T-cell (primary cell): ENCODE measurements at regions not wholly inside any gene's neighbourhood (a gene's known extent, or its start where the extent isn't known, plus 50 kb on each side); places are given as distances from the start of the nearest gene placed in this dataset.

ENCODE experiments used
- ATAC-seq, 4 experiments: fragments of 200-7000 bp in 3 of 4; fragments of 150-1000 bp in 1 of 4; cut with Tn5 transposase; replicated peaks in 1 of 4; 1 replicate in 3 of 4; 2 replicates in 1 of 4; pipeline ENCODE4 v1.10.0; 2021; ENCODE audit warnings: moderate library complexity in 3 of 4, mild to moderate bottlenecking in 2 of 4, moderate number of reproducible peaks in 1 of 4
- CTCF ChIA-PET, 2 donors: fragments of 300-600 bp; sonication (Branson Sonifier 250); formaldehyde crosslinking; loops; one replicate each; lab custom pipeline; 2022; ENCODE audit warnings: antibody characterized with exemption in 2 of 2; lab: Charles Lee
- POLR2A ChIA-PET, 2 donors: fragments of 300-600 bp; sonication (Branson Sonifier 250); formaldehyde crosslinking; loops; one replicate each; lab custom pipeline; 2022; ENCODE audit warnings: antibody characterized with exemption in 2 of 2; lab: Charles Lee
- DNase-seq, 35 experiments: peaks; one replicate each; pipeline versions ENCODE4 v3.0.0 to v3.0.0-alpha.2; 2013 to 2023
- H3K27ac ChIP-seq: one replicate; pipeline ENCODE4 v1.5.1; 2013; ENCODE audit warnings: low read length
- H3K27me3 ChIP-seq, 2 experiments: replicated peaks in 1 of 2; 1 replicate in 1 of 2; 2 replicates in 1 of 2; pipeline versions ENCODE4 v1.6.1 to v1.7.0; 2013; ENCODE audit warnings: low read length in 1 of 2, mixed read lengths in 1 of 2; ENCODE audit not compliant: control insufficient read depth in 2 of 2, insufficient read depth in 2 of 2; ENCODE audit errors: extremely low read depth in 1 of 2
- H3K36me3 ChIP-seq, 2 donors: 1 replicate in 1 of 2; 2 replicates in 1 of 2; pipeline versions ENCODE4 v1.6.1 to v1.7.0; 2013; ENCODE audit warnings: low read length in 1 of 2; ENCODE audit not compliant: control insufficient read depth in 2 of 2, insufficient read depth in 1 of 2; ENCODE audit errors: extremely low read depth in 1 of 2
- H3K4me1 ChIP-seq, 2 experiments: 1 replicate in 1 of 2; 2 replicates in 1 of 2; pipeline versions ENCODE4 v1.6.1 to v1.7.0; 2013; ENCODE audit warnings: low read length in 2 of 2, mixed read lengths in 1 of 2; ENCODE audit not compliant: insufficient read depth in 2 of 2, control insufficient read depth in 1 of 2; ENCODE audit errors: extremely low read depth in 1 of 2
- H3K4me3 ChIP-seq, 2 donors: 1 replicate in 1 of 2; 2 replicates in 1 of 2; pipeline versions ENCODE4 v1.5.1 to v1.7.0; 2013; ENCODE audit warnings: mild to moderate bottlenecking in 2 of 2, low read length in 1 of 2, moderate library complexity in 1 of 2; ENCODE audit not compliant: control insufficient read depth in 1 of 2; ENCODE audit errors: extremely low read depth in 1 of 2
- H3K9me3 ChIP-seq: 2 replicates; pipeline ENCODE4 v1.7.0; 2013
- H3K27ac Mint-ChIP-seq, 2 donors: one replicate each; pipeline ENCODE4 v1.8.0; 2020 to 2021; ENCODE audit warnings: mild to moderate bottlenecking in 2 of 2, mixed read lengths in 2 of 2
- H3K27me3 Mint-ChIP-seq, 2 donors: one replicate each; pipeline ENCODE4 v1.8.0; 2021 to 2022; ENCODE audit warnings: mixed read lengths in 2 of 2
- H3K36me3 Mint-ChIP-seq: one replicate; pipeline ENCODE4 v1.8.0; 2021; ENCODE audit warnings: mixed read lengths
- H3K4me1 Mint-ChIP-seq, 3 donors: one replicate each; pipeline ENCODE4 v1.8.0; 2020 to 2022; ENCODE audit warnings: mixed read lengths in 3 of 3, mild to moderate bottlenecking in 1 of 3
- H3K4me3 Mint-ChIP-seq, 3 donors: one replicate each; pipeline ENCODE4 v1.8.0; 2020 to 2022; ENCODE audit warnings: mild to moderate bottlenecking in 3 of 3, mixed read lengths in 3 of 3, moderate library complexity in 3 of 3
- H3K9me3 Mint-ChIP-seq, 3 donors: one replicate each; pipeline ENCODE4 v1.8.0; 2020 to 2022; ENCODE audit warnings: mixed read lengths in 3 of 3
- WGBS: methylation state at CpG from one replicate; pipeline ENCODE4 v1.1.5; 2013; ENCODE audit warnings: missing lambda C conversion rate; ENCODE audit not compliant: insufficient coverage; 5-methylcytosine and 5-hydroxymethylcytosine counted together

DNA sequence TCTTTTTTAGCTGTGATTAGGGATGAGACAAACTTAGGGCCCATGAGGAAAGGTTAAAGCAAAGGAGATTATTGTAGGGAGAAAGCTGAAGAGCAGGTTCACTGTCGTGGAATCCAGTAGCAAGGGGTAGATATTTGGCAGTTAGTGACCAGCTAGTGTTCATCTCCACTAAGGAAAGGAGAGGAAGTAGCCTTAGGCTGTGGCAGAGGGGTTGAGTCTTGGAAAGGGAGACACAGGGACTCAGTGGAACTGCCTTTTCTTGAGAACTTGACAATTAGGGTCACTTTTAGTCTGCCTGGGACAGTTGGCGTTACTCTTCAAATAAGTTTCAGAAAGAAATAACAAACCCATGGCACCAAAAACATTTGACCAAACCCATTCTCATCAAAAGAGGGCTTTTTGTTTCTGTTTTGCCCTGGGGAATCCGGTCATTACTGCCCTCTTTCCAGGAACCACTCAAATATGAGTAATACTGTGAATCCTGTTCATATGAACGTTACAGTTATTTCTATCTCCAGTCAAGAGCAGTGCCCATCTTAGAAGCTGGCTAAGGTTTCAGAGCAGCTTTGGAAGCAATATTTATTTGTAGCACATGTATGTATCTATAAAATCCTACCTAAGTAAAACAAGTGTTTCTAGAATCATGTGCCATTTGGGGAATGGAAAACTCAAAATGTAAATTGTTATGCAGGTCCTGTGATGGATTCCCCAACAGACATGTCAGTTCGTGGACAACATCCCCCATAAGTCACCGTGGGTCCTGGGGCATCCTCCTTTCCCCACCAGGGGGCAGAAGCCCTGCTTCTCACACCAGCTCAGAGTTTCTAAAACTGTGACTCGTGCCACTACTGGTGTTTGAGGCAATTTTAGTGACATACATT lies 77.3 kb upstream of the PHLPP1 start:
- DNase-seq (peak in 30 of 35 experiments; percentile 11 to 65 (median 38)), ATAC-seq (peak in 1 of 4 experiments; percentile 59)
- Histone ChIP-seq H3K4me1 (no peaks in the 10 kb centered on the region), H3K9me3 (no peaks in the 10 kb centered on the region), H3K27me3 (peaks cover 0 to 15% of the 10 kb centered on the region in 2 experiments), H3K36me3 (no peaks in the 10 kb centered on the region), H3K4me3 (no peak overlapping the region), H3K27ac (no peak overlapping the region)
- H3K36me3 Mint-ChIP-seq = no peaks in the 10 kb centered on the region
- no peak overlapping the region for H3K4me3 Mint-ChIP-seq
- peaks cover 24 to 35% of the 10 kb centered on the region in 2 donors for H3K27me3 Mint-ChIP-seq
- H3K27ac Mint-ChIP-seq = no peak overlapping the region
- peaks cover 0 to 4% (median 0%) of the 10 kb centered on the region in 3 donors for H3K4me1 Mint-ChIP-seq
- ChIA-PET CTCF (interaction anchor here (0.5 to 2.4 kb wide), 5 partner anchors 18 to 800 kb away, joined by 3 to 17 read pairs (median 5); no protein-coding TSS in a partner anchor), POLR2A (no interaction called here)
- H3K9me3 Mint-ChIP-seq = no peaks in the 10 kb centered on the region
- WGBS = 50% methylated on average over 5 of the region's 7 CpGs

GRCh38 chr18:62643181-62643580 lies 72.2 kb upstream of the PHLPP1 start:
- ChIA-PET POLR2A (no interaction called here), CTCF (no interaction called here)
- H3K4me1 Mint-ChIP-seq = peaks cover 0 to 4% (median 0%) of the 10 kb centered on the region in 3 donors
- ATAC-seq (no peak), DNase-seq (no peak)
- no peaks in the 10 kb centered on the region for H3K36me3 ChIP-seq
- H3K4me3 Mint-ChIP-seq = no peak overlapping the region
- no peak overlapping the region for H3K4me3 ChIP-seq
- peaks cover 0 to 2% of the 10 kb centered on the region in 2 experiments for H3K27me3 ChIP-seq
- no peak overlapping the region for H3K27ac Mint-ChIP-seq
- 94% methylated on average over 2 of the region's 5 CpGs for WGBS
- H3K27ac ChIP-seq = no peak overlapping the region
- no peaks in the 10 kb centered on the region for H3K4me1 ChIP-seq
- no peaks in the 10 kb centered on the region for H3K9me3 Mint-ChIP-seq
- no peaks in the 10 kb centered on the region for H3K9me3 ChIP-seq
- peaks cover 10 to 11% of the 10 kb centered on the region in 2 donors for H3K27me3 Mint-ChIP-seq
- H3K36me3 Mint-ChIP-seq = no peaks in the 10 kb centered on the region

GRCh38 chr18:62644773-62645172 lies 70.6 kb upstream of the PHLPP1 start:
- ATAC-seq = no peak
- POLR2A ChIA-PET = no interaction called here

GRCh38 chr18:62647179-62647578 lies 68.2 kb upstream of the PHLPP1 start:
- H3K4me3 ChIP-seq = no peak overlapping the region
- H3K9me3 ChIP-seq = no peaks in the 10 kb centered on the region
- no peaks in the 10 kb centered on the region for H3K4me1 ChIP-seq
- H3K27me3 Mint-ChIP-seq = peaks cover 8 to 9% of the 10 kb centered on the region in 2 donors
- H3K36me3 Mint-ChIP-seq = no peaks in the 10 kb centered on the region
- H3K4me3 Mint-ChIP-seq = no peak overlapping the region
- H3K36me3 ChIP-seq = no peaks in the 10 kb centered on the region
- no peak overlapping the region for H3K27ac ChIP-seq
- H3K27me3 ChIP-seq = no peaks in the 10 kb centered on the region
- CTCF ChIA-PET = no interaction called here
- no peak for DNase-seq
- no peaks in the 10 kb centered on the region for H3K4me1 Mint-ChIP-seq
- no peaks in the 10 kb centered on the region for H3K9me3 Mint-ChIP-seq
- H3K27ac Mint-ChIP-seq = no peak overlapping the region
- ATAC-seq = no peak
- POLR2A ChIA-PET = no interaction called here
- no CpG with 5 or more reads among the region's 2 CpGs for WGBS

More at GRCh38 chr18:62644773-62645172, 70.6 kb upstream of the PHLPP1 start:
- Mint-ChIP-seq H3K36me3 (no peaks in the 10 kb centered on the region), H3K4me3 (no peak overlapping the region), H3K9me3 (no peaks in the 10 kb centered on the region), H3K27me3 (peaks cover 4 to 9% of the 10 kb centered on the region in 2 donors), H3K27ac (no peak overlapping the region), H3K4me1 (no peaks in the 10 kb centered on the region)
- H3K27me3 ChIP-seq = no peaks in the 10 kb centered on the region
- no peaks in the 10 kb centered on the region for H3K9me3 ChIP-seq
- 82% methylated on average over 6 of the region's 6 CpGs for WGBS
- no peak overlapping the region for H3K27ac ChIP-seq
- CTCF ChIA-PET = interaction anchor here in 1 of 2 donors (0.7 kb wide), 1 partner anchor 10 kb away, joined by 7 read pairs; no protein-coding TSS in a partner anchor
- no peak for DNase-seq
- no peak overlapping the region for H3K4me3 ChIP-seq
- no peaks in the 10 kb centered on the region for H3K36me3 ChIP-seq
- no peaks in the 10 kb centered on the region for H3K4me1 ChIP-seq

GRCh38 chr18:62648045-62648678 lies 67.2 kb upstream of the PHLPP1 start:
- Mint-ChIP-seq H3K9me3 (no peaks in the 10 kb centered on the region), H3K27me3 (peaks cover 9 to 10% of the 10 kb centered on the region in 2 donors), H3K4me1 (no peaks in the 10 kb centered on the region), H3K27ac (no peak overlapping the region), H3K36me3 (no peaks in the 10 kb centered on the region), H3K4me3 (no peak overlapping the region)
- ChIA-PET POLR2A (interaction anchor here in 1 of 2 donors (0.6 kb wide), 1 partner anchor 70 kb away, joined by 3 read pairs; no protein-coding TSS in a partner anchor), CTCF (interaction anchor here in 1 of 2 donors (0.6 kb wide), 1 partner anchor 9 kb away, joined by 4 read pairs; no protein-coding TSS in a partner anchor)
- WGBS = no CpG with 5 or more reads among the region's 6 CpGs
- no peaks in the 10 kb centered on the region for H3K27me3 ChIP-seq
- no peaks in the 10 kb centered on the region for H3K9me3 ChIP-seq
- ATAC-seq (no peak), DNase-seq (no peak)
- H3K4me3 ChIP-seq = no peak overlapping the region
- H3K27ac ChIP-seq = no peak overlapping the region
- H3K4me1 ChIP-seq = no peaks in the 10 kb centered on the region
- H3K36me3 ChIP-seq = no peaks in the 10 kb centered on the region

DNA sequence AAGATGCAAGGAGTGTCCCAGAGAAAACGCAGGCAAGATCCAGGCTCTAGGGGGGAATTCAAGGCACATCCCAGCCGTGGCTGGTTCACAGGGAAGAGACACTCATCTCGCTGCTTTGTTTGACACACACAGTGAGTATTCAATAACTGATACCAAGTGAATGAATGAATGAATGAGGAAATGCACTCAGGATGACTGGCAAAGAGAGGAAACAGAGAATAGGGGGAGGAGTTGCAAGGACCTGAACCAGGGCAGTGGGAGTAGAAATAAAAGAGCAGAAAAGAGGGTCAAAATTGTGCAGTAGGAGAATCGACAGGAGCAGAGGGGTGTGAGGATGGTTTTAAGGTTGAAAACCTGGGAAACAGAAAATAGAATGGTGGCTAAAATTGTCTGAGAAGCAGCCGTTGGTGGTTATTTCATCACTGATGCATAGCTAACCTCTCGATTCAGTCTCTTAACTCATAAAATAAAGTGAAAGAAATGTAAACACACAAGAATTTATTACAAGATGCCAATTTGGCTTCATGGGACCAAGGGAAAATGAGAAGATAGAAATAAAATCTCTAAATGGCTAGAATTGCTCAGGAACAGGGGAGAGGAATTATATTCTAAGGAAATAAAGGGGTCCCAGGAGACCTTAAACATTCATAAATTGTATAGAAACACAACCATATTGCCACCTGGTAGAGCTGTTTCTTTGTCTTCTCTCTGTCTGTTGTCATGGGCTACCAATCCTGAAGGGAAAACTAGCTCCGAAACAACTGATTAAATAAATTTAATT lies 63.9 kb upstream of the PHLPP1 start:
- WGBS = 95% methylated on average over 4 of the region's 7 CpGs
- CTCF ChIA-PET = no interaction called here
- Histone ChIP-seq H3K27me3 (peaks cover 0 to 12% of the 10 kb centered on the region in 2 experiments), H3K4me1 (no peaks in the 10 kb centered on the region), H3K27ac (no peak overlapping the region), H3K9me3 (no peaks in the 10 kb centered on the region), H3K4me3 (no peak overlapping the region), H3K36me3 (no peaks in the 10 kb centered on the region)
- Mint-ChIP-seq H3K27ac (no peak overlapping the region), H3K9me3 (no peaks in the 10 kb centered on the region), H3K4me1 (no peaks in the 10 kb centered on the region), H3K4me3 (no peak overlapping the region), H3K36me3 (no peaks in the 10 kb centered on the region), H3K27me3 (peaks cover 9 to 10% of the 10 kb centered on the region in 2 donors)
- no peak for DNase-seq
- ATAC-seq = no peak
- POLR2A ChIA-PET = interaction anchor here in 1 of 2 donors (0.6 kb wide), 1 partner anchor 124 kb away, joined by 3 read pairs; no protein-coding TSS in a partner anchor
